GM19351 (cell line): ENCODE measurements at regions not wholly inside any gene's neighbourhood (a gene's known extent, or its start where the extent isn't known, plus 50 kb on each side); places are given as distances from the start of the nearest gene placed in this dataset.
"Not testable (repeated sequence)": the region's sequence is repeated elsewhere in the genome, so short reads cannot be mapped to it uniquely, and the experiment has no call there.

Experiments used
- ATAC-seq: cut with Tn5 transposase; IDR thresholded peaks from one replicate; pipeline ENCODE4 v1.9.1; 2021; ENCODE audit warnings: mild to moderate bottlenecking, moderate library complexity; ENCODE audit not compliant: unreplicated experiment

DNA sequence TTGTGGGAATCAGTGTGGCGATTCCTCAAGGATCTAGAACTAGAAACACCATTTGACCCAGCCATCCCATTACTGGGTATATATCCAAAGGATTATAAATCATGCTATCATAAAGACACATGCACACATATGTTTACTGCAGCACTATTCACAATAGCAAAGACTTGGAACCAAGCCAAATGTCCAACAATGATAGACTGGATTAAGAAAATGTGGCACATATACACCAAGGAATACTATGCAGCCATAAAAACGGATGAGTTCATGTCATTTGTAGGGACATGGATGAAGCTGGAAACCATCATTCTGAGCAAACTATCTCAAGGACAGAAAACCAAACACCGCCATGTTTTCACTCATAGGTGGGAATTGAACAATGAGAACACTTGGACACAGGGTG lies 250.9 kb upstream of the FGF13 start:
- not testable (repeated sequence) for ATAC-seq

DNA sequence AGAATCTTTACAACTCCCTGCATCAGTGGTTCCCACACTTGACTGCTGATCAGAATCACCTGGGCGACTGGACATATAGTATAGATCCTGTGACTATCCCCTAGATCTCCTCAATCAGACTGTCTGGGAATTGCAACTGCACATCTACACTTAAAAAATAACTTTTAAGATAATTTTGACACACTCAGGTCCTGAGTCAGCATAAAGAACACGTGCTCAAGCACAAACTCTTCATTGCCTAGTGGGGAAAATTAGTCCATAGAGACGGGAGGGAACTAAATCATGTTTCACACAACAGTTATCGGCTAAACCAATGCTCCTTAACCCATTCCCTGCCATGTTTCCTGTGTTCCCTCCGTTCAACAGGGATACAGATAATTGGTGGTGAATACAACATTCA lies 243.5 kb upstream of the FGF13 start:
- no peak for ATAC-seq

DNA sequence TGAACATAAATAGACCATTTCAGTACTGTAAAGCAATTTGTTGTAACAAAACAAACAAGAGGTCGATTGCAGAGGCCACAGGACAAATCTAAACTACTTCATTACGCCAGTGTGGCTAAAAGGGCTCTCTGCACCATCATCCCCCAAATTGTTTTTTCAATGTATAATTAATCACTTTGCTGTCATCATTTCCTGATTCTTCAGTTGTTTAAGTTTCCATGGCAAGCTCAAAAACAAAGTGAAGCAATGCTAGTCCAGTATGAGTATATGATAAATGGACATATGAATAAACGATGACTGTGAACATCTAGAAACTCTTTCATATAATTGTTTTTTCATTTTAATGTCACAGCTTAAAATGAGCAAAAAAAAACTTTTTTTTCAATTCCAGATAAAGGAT lies 235.4 kb upstream of the FGF13 start:
- no peak for ATAC-seq

DNA sequence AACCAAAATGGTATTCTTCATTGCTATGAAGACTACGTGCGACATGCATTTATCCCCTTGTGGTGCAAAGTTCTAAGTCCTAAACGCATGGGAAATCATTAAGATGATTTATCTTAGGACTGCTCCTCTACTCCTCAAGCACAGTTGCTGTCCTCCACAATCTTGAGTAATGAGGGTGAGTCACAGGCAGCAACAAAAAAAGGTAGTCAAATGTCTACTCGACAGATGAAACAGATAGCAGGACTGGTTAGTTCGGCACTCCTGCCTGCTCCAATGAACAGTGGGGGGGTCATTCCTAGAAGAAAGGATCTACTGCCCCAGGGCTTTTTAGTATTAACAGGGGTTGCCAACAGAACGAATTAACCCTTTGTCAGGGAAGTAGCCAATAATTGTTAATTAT lies 233.7 kb upstream of the FGF13 start:
- no peak for ATAC-seq

DNA sequence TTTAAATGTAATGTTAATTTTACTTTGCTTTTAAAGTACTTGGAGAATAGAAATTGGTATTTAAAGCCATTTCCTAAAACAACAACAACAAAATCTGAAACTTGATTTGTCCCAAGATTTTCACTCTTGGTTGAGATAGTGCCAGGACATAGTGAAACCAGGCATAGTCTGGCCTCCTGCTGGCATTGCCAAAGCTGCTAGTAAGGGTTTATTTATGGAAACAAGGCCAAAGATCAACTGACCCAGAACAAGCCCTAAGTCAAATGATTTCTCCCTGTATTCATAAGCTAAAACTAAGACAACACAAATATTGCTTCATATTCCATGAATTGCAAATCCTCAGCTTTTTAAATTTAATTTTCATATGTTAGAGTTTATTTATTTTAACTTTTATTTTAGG lies 227.5 kb upstream of the FGF13 start:
- no peak for ATAC-seq

DNA sequence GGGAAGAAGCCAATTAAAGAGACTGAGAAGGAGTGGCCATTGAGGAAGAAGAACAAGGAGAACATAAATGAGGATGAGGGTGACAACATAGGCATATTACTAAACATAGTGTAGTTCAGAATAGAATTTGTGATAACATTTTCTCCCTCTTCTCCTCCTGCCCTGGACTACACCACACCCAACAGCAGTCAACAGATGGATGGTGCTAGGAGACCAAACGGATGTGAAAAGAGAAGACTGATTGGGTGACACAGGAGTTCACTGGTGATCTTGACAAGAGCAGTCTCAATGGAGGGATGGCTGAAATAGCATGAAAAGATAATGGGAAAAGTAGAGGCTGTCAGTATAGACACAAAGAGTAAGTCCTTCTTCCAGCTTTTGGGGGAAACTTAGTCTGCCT lies 226.5 kb upstream of the FGF13 start:
- ATAC-seq: no peak

DNA sequence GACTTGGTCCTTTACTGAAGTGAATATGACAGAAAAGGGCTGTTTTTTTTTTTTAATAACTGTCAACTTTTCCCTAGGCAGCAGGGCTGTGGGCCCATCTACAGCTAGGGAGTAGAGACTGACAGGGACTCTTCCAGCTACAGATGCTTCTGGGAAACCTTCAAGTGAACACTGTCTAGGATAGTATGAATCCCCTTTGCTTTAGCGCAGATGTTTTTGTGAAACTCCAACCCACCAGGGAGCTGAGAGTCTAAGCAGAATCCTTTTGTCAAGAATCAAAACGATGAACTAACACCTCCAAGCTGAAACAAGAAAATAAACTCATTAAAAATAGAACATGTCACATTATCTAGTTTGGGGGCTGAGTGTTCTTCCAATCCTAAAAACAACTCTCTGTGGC lies 219.7 kb upstream of the FGF13 start:
- ATAC-seq: no peak

DNA sequence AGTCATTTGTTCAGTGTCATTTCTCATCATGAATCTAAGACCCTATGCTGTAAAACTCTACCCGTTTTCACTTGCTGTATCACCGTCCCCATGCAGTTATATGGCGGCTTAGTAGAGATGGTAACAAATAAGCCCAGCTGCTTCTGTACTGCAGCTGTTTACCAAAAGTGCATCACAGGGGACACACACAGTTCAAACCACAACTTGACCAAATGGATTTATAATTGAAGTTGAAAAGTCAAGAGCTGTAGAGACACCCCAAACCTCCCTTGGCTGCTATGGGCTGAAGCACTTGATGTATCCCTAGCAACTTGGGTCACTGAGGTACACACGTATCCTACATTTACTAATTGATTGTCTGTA lies 219.0 kb upstream of the FGF13 start:
- ATAC-seq: no peak

DNA sequence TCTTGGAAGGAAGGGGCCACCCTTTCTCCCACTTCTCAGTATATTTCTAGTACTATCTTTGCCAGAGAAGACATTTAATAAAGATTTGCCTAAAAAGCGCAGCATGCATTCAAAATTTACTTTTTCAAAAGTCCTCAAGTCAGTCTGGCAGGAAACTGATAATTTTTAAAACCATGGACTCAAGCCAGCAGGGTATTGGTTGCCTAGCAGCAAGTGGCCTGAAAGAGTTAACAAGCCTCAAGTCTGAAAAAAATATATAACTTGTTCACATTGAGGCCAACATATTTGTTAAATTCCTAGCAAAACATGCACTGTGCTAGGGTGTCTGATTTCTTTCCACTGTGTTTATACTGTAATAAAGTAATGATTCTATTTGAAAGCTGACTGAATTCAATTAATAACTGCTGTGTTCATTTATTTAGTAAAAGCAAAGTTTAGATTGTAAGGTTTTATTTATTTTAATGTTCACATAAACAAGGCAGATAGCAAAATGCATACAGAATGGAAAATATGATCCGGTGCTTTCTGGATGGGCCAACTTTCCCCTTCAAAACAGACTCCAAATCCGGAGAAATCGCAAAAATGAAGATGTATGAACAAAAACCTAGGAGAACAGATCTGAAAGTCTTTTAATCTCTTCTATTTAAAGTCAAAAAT lies 218.5 kb upstream of the FGF13 start:
- ATAC-seq: no peak

DNA sequence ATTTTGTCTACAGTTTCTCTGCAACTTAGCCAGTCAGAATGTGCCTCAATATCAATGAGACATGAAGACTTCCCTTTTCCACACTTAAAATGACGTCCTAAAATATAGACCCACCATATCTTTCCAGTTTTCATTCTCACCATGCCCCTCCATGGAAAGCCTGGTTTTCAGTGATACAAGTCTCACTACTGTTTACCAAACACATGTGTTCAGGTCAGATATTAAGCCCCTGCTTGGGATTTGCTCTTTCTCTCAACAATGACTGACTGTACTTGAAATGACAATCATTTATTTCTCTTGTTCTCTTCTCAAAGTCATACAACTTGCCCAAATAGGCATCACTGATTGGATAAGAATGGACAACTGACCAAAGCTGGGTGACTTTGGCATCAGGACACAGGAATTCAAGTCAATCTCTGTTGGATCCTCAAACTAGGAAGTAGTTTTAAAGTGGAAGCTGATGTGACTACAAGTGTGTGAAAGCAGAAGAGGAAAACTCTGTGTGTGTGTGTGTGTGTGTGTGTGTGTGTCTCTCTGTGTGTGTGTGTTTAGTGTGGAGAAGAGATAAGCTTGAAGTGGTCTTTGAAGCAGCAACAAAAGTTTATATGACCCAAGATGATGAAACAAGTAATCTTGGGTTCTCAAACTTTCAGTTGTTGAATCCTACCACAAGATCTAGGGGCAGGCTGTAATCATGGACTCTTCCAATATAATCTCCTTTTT lies 217.4 kb upstream of the FGF13 start:
- no peak for ATAC-seq

DNA sequence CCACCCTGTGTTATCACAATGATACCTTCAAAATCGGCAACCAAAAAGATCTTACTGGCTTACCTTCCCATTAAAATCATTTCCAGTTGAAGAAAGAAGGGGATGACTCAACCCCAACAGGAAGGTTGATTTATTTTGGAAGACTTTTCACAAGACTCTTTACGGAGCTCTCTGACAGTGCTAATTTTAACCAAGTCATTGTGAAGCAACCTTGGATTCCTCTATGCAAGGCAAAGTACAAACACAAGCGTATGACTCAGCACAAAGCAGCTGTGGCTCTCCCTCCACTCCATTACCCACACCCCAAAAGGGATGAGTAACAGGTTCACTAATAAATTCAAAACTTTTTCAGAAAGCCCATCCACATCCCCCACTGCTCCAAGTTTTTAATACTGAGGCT lies 213.8 kb upstream of the FGF13 start:
- ATAC-seq: no peak

DNA sequence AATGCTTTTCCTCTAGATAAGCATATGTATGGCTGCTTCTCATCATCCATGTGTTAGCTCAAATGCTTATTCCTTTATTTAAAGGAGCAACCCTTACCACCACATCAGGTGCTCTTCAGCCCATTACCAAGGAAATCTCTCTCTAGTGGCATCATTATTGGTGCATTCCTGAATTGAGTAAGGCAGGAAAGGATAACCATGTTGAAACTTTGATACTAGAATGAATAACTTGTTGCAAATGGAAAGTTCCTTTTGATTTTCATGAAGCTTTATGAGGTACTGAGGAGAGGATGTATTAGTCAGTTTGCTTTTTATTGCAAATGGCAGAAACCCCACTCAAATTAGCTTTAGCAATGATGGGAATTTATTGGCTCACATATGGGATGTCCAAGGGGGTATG lies 212.3 kb upstream of the FGF13 start:
- ATAC-seq: no peak

DNA sequence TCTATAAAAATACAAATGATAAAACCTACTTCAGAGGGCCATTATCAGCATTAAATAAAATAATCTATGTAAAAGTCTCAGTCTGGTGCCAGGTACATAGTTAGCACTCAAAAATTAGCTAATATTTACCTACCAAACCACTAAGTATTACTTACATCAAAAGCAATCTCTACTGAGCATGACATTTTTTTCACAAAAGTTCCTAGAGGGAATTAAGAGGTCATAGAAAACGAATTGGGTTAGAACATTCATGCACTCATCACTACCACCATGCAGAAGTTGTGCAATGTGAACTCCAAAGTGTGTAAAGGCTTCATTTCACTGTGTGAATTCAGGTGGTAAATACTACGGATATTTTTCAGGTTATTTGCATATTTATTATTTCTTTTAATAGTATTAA lies 209.5 kb upstream of the FGF13 start:
- no peak for ATAC-seq

DNA sequence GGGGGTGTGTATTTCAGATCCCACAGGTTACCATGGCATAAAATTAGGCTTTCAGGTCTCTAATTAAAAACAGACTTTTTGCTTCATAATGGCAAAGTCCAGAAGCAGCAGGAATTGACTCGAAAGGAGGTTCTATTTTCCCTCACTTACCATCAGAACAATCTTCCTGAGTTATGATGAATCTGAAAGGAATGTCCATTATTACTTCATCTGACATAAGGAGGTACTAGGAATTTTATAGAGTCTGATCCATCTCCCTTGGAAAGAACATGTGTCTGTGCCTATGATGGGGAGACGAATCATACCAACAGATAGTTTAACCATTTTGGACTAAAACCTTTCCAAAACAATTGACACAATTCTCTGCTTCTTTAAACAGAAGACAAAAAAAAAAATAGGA lies 206.3 kb upstream of the FGF13 start:
- no peak for ATAC-seq

DNA sequence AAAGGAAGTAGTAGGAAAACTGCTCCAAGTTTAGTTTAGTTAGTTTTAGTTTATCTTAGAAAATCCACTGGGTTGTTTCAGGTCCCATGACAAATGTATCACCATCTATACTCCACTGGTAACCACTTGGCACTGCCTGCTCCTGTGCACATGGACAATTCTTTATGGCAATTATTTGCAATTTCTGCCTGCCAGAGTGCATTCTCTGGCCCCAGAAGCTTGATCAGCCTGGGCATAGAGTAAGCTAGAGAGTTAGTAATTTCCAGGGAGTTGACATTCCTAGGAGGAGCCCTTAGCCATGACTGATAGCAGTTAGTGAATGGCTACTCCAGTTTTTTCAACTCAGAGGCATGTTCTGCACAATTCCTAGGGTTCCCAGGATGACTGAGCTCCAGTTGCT lies 203.2 kb upstream of the FGF13 start:
- ATAC-seq: no peak

DNA sequence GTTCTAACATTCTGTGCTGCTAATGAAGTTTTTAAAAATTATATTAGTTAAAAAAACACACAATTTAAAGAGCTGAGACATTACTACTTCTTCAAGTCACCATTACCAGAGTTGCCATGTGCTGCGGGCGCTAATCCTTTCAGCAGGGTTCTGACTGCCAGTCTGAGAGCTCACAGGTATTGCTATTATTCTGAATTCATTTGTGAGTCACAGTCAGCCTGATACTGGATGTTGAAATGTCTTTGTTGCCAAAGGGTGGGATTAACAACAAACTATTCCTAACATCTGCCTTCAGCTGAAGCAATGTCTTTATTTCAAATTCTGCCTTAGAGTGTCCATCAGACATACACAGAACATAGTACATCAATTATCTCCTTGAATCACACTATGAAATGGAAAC lies 197.1 kb upstream of the FGF13 start:
- no peak for ATAC-seq

DNA sequence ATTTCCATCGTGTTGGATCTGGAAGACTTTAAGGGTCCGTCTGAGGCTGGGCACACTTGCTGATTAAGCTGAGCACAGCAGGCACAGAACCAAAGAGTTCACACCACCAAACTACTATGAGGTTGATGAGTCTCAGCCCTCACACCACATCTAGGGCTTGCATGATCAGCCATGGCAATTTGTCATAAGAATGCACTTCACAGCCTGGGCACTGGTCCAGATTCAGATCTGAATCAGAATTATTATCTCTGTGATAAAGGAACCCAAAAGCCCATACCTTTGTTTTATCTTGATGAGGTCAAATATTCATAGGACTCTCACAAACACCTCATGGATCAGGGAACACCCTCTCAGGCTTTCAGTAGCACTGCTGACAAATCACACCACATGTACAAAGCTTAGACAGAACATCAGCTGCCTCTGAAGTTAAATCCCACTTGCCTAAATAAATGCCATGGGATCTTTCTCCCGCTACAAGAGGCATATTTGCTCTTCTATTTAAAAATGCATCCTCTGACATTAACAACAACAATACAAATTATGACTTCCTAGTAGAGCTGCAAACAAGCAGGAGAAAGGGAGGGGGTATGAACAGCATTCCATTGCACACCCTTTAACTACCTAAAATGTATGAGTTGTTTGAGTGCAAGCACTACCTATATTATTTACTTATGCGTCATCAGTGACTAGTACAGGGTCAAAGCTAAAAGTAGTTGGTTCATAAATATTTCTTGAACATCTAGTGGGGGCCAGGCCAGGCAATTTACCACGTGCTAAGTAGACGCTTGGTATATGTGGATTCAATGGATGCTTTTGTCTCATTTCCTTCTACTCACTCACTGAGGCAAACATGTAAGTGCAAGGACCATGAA lies 186.3 kb upstream of the FGF13 start:
- ATAC-seq: no peak

DNA sequence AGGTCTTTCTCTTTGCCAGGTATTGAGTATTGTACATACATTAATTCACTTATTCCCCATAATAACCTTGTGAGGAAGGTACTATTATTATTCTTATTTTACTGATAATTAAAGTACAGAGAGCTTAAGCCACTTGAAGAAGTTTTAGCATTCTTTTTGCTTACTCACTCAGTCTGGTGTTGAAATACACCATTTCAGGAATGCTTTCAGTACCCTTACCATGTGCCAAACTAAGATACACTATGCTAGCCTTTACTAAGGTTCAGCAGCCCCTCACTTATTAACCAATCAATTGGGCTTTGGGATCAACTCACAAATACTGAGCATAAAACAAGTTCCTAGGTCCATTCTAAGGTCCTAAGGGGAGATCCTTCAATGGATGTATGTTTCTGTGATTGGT lies 179.0 kb upstream of the FGF13 start:
- ATAC-seq: no peak

DNA sequence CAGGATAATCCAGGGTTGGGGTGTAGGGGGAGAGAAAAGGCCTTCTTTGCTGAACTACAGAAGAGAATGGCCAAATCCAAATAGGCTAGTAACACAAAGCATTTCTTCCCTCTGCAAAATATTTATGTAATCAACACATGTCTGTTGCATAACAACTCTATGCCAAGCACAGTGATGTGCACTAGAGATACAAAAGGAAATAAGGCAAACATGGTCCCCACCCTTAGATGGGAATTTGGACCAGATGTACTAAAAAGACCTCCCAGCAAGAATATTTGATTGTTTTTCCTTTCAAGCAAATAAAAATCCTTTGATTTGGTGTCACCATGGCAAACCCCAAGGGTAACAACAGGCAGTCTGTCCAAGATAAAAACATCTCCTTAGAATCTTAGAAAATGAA lies 177.6 kb upstream of the FGF13 start:
- no peak for ATAC-seq

DNA sequence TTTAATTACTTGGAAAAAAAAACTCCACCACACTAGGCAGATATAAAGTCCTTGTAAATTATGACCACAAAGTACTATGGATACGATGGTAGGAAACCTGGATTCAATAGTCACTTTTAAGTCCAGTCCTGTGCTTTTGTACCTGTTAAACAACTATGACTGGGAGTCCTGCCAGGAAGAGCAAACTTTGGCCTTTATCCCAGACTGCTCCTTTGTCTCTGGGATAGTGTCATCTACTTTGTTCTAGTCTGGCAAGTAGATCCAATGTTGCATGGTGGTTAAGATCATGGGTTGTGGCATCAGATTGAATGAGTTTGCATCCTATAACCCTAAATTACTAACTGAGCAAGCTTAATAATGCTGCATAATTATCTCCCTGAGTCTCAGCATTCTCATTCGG lies 175.3 kb upstream of the FGF13 start:
- no peak for ATAC-seq

DNA sequence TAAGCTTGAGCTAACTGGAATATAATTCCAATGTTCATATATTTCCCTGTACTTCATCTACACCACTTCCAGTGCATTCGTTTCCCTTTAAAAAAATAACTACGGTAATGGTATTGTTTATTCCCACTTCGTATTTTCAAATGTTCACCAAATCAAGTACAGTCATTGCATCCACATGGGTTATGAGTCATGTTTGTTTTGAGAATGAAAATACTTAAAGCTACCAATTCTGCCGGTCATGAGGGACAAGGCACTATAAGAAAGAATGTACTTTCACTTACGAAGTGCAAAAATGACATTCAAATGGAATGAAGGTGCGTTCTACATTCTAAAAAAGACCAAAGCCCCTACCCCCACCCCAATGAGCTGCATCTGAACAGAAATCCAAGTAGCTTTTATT lies 174.4 kb upstream of the FGF13 start:
- no peak for ATAC-seq

DNA sequence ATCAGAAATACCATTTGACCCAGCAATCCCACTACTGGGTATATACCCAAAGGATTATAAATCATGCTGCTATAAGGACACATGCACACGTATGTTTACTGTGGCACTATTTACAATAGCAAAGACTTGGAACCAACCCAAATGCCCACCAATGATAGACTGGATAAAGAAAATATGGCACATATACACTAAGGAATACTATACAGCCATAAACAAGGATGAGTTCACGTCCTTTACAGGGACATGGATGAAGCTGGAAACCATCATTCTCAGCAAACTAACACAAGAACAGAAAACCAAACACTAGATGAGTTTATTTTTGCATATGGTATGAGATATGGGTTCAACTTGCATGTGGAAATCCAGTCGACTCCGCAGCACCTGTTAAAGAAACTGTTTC lies 168.8 kb upstream of the FGF13 start:
- not testable (repeated sequence) for ATAC-seq
